NCI-H1417 (cell line): ENCODE measurements at regions not wholly inside any gene's neighbourhood (a gene's known extent, or its start where the extent isn't known, plus 50 kb on each side); places are given as distances from the start of the nearest gene placed in this dataset.

ENCODE experiments used
- DNase-seq, 3 experiments: peaks; one replicate each; lab custom pipeline; 2025; lab: John Stamatoyannopoulos, UW

GRCh38 chr19:30217461-30217860, 154.7 kb upstream of the ZNF536 start:
- DNase-seq: no peak

- DNase-seq: no peak
Observed at GRCh38 chr19:30219702-30220101, 152.5 kb upstream of the ZNF536 start.

DNA sequence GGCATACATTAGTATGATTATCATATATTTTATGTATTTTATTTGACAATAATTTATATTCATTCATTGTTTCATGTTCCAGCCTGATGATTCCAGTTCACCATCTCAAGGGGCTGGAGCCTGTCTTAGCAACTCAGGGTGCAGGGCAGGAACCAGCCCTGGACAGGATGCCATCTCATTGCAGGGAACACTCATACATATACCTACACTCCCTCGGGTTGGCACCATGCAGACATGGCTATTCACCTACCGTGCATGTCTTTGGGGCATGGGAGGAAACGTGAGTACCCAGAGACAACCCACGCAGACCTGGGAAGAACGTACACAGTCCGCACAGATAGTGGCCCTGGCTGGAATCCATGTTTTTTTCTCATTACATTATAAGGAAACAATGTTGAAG, 151.0 kb upstream of the ZNF536 start:
- no peak for DNase-seq

DNA sequence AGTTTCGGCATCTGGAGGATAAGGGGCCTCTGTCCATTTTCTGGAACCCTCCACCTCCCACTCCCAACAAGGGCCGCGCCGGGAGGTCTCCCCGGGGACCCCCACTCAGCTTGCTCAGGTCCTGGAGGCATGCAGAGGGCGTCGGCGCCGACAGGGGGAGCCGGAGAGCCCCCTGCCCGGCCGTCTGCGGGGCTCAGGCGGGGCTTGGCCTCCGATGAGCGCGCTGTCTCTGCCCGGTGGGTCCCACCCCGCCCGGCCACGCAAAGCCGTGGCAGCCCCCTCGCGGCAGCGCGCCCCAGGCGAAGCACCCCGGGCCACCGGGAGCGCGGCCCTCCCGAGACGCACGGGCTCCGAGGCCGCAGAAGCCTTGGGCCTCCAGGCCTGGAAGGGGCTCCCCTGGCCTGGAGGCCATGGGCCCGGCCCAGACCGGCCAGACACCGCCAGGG, 149.7 kb upstream of the ZNF536 start:
- DNase-seq: no peak

DNA sequence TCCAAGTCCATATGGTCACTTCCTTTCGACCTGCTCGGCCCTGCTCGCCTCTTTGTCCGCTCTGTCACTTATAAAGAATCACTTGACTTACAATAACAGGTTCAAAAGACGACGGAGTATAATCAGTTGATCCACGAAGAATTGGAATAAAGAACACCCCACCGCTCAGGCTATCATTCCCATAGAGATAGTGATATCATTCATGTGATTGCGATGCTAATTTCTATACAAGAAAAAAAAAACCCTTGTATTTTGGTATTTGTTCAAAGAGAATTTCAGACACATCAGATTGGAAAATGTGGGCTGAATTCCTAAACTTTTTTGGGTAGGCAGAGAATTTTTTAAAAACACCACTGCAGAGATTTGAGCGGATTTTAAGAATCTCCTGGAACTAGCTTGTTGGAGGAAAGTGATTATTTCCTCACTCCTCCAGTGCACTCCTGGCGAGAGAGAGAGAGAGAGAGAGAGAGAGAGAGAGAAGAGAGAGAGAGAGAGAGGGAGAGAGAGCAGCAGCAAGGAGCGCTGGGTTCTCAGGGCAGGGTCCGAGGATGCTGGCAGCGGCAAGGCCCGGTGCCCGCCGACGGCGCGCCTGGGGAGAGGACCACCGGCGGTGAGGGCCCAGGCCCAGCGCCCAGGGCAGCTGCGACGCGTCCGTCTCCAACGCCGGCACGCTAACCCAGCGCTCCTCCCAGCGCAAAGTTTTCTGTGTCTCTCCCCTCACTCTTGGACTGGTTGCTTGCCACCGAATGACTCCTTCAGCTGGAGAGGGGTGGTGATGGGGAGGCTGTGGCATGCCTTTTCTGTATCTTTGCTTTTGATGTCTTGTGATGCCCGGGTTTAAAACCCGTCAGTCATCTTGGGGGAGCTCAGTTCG, 149.0 kb upstream of the ZNF536 start:
- no peak for DNase-seq

- DNase-seq: no peak
Observed at GRCh38 chr19:30223866-30224688, 148.1 kb upstream of the ZNF536 start.

GRCh38 chr19:30224689-30225606, 147.2 kb upstream of the ZNF536 start:
- DNase-seq: no peak

DNA sequence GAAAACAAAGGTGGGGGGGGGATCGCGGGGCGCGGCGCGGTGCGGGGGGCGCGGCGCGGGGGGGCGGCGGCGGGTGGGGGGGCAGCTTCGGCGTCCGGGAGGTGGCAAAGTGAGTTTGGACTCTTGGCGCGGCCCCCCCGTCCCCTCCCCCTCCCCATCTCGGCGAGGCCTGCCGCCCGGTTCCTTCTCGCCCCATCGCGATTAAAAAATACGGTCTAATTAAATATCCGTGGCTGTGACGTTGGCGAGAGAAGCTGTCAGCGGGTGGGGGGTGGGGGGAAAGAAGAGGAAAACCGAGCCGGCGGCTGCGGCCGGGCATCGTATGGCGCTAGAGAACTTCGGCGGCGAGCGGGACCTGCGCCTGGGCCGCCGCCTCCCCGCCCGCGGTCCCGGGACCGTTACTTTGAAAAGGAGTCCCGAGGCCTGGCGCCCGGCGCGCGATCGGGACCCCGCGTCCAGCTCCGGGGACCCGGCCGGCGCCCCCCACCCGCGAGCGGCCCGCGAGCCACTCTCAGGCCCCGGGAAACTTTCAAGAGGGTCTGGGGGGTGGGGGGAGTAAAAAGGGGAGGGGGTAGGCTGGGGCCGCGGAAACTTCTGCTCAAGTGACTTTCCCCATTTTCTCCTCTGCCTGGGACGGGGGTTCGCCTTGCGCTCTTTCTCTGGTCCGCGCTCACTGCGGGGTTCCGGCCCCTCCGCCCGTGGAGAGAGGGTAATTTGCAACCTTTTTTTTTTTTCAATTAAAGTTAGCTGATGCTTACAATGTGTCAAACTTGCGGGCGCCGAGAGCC, 146.3 kb upstream of the ZNF536 start:
- no peak for DNase-seq

GRCh38 chr19:30226464-30227011, 145.6 kb upstream of the ZNF536 start:
- DNase-seq: no peak

DNA sequence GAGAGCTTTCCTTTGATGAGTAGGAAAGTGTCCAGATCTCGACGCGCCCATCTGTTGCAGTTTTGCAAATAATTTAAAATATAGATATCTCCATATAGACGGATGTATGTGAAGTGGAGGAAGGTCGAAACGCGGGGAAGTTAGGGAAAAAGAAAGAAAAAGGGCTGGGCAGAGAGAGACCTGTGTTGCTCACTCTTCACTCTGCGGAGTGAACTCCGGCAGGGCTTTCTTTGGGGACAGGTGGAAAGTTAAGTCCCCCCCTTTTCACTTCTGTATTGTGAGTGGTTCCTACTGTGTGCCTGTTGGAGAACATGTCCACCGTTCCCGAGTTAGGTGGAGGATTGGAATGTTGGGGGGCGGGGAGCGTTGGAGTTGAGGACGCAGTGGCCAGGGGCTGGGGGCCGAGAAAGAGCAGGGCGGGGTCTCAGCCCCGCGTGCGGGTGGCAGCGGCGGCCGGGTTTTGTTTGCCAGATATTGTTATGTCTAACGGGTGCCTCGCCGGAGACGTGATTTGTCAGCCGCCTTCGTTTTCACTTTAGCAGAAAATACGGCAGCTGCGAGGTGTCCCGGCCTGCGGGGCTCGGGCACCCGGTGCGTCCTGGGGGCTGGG, 145.1 kb upstream of the ZNF536 start:
- DNase-seq: no peak

- no peak for DNase-seq
Observed at GRCh38 chr19:30227661-30228112, 144.5 kb upstream of the ZNF536 start.

- DNase-seq: no peak
Observed at GRCh38 chr19:30228113-30228834, 143.9 kb upstream of the ZNF536 start.

DNA sequence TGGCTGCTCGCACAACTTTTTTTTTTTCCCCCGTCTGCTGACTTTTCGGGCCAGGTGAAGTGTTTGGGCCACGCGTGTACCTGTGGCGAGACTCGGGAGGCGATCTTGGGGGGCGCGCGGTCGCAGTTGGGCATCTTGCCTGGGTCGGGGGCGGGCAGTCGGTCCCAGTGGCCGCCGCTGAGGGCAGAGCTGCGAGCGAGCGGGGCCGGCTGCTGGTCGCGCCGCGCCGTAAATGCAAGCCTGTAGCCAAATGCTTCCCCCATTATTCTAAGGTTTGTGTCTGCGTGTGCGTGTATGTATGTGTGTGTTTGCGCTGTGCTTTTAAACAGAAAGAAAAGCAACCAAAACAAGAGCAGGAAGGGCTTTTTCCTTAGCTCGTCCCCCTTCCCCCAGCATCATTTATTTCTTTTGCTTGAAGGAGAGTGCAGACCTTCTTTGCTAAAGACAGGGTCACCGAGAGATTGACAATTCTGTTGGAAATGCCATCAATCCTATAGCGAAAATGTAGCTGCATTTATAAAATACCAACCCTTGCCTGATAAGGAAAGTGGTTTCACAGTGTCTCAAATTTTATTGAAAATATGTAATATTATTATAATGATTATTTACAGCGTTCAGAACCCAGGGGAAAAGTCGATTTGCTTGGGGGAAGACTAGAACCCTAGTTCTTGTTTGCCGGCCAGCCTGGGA, 143.2 kb upstream of the ZNF536 start:
- DNase-seq: no peak

DNA sequence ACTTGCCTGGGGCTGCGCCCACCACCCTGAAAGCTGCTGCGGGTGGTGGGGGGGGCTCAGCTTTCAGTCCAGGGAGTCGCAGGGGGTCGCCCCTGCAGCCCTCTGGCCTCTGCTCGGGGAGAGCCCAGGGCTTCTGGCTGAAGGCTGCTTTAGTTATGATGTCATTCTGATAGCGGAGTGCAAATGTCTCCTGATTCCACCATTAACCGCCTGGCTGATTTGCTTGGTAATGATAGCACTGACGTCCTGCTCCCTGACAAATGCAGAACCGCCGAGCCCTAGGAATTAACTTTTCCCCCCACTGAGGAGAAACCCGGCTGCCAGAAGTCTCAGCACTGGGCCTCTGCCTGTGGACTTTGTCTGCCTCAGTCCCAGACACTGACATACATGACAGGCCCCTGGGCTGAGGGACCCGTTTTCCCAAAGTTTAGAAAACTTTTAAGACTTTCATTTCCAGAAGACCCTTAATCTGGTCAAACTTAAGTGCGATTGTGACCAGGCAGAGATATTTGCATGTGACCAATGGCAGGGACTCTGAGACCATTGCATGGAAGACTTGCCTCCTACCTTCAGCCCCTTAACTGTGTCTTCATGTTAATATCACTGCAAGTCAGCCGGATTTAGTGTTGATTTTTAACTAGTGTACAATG, 142.5 kb upstream of the ZNF536 start:
- no peak for DNase-seq

DNA sequence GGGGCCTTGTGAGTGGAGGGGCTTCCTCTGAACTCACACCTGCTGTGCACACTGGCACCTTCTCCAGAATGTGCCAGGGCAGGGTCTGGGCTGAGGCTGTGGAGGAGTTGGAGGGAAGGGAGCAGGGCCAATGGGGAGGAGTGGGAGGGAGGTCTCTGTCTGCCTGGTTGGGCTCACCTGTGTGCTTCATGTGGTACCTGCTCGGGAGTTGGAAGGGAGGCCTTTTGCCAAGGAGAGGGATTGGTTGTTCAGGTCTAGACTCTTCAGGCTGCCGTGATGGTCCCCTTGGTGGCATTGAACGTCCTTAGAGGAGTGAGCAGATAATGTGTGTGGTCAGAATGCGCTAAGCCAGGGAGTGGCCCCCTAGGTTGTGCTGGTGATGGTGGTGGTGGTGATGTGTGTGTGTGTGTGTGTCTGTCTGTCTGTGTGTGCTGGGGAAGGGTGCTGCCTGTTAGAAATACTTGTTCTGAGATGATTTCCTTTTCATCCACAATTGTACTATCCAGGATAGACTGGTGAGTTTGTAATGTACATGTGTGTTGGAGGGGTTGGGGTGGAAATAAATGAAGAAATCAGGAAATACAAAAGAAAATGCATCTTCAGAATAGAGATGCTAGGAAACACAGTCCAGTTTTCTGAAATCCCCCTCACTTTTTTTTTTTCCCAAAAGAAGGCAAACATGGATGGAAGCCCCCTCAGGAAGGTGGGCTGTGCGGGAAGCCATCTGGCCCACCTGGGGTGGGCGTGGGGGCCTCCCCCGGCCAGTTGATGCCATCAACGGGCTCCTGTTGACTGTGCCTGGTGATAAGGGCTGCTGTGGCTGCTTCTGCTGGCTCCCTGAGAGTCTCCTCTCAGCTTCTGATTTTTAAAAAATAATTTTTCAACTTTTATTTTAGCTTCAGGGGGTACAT, 140.5 kb upstream of the ZNF536 start:
- DNase-seq: no peak

DNA sequence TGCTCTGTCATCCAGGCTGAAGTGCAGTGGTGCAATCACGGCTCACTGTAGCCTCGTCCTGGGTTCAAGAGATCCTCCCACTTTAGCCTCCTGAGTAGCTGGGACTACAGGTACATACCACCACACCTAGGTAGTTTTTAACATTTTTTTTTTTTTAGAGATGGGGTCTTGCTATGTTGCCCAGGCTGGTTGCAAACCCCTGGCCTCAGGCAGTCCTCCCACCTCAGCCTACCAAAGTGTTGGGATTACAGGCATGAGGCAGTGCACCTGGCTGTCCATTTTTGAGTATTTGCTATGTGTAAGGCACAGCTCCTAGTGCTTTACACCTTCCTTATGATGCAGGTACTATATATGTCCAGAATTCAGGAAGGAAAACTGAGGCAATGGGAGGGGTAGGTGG, 138.8 kb upstream of the ZNF536 start:
- DNase-seq: no peak

DNA sequence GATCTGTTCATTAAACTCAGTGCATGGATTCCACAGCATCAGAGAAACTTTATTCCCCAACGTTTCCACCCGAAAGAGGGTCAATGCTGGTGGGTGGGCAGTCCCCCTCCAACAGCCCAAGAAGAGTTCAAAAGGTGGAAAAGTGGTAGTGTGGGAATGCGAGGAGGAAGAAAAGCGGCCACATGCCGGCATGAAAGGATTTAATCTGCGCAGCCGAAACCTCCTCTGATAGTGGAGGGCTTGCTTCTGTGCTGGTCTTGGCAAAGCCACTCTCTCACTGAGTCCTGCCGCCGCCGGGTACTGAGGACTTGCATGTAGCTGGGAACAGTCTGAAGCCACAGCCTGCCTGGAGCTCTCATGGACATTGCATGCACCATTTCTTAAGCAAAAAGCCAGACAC, 136.2 kb upstream of the ZNF536 start:
- DNase-seq: no peak
